ENCODE measurements at regions not wholly inside any gene's neighbourhood (a gene's known extent, or its start where the extent isn't known, plus 50 kb on each side); places are given as distances from the start of the nearest gene placed in this dataset.
"Not testable (repeated sequence)": the region's sequence is repeated elsewhere in the genome, so short reads cannot be mapped to it uniquely, and the experiment has no call there.

DNA sequence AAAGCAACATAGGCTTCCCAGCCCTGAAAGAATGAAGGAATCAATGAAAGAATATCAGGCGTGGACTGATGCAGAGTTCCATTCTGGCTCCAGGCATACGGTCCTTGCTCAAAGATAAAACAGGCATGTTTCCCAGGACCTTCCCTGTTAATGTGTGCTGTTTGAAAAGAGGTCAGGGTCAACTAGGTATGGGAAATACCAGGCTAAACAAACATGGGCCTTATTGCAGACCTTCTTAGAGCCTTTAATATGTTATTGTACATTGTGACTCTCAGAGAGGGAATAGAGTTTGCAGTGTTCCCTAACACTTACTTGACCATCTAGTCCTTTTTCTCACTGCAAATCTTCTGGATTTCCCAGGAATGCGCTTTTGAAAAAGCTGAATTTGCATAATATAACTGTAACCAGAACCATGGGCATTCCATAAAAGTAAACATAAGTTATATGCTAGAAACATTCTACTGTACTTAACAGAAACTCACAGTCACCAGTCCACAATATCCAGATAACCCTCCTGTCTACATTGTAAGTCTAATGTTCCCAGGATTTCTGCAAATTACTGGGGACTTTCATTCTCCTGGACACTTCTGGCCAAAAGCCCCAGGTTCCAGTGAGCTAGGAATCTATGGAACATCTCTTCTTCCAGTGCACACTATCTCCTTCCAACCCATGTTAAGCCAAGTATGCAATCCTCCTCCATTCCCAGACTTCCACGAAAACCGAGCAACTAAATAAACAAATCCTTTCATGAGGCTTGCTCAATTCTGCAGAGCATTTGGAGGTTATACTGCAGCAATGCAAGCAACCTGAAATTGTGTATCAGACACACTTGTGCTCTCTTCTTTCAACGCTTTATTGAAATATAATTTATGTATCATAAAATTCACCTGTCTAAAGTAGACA, 486.6 kb downstream of the SETD4 start:
- intact Hi-C loops (cut with DNase I) = no loop called here
- DNase-seq (ENCODE audit: low spot score) = no peak

GRCh38 chr21:35571910-35572309, 488.4 kb downstream of the SETD4 start:
- DNase-seq (ENCODE audit: low spot score) = no peak
- intact Hi-C loops (cut with DNase I) = no loop called here

- intact Hi-C loops (cut with DNase I) = loop anchor here (10.0 kb wide), 1 partner anchor 364 kb away; no protein-coding TSS in a partner anchor
- no peak for DNase-seq (ENCODE audit: low spot score)
Measured at GRCh38 chr21:35568643-35569042, 491.7 kb downstream of the SETD4 start.

DNA sequence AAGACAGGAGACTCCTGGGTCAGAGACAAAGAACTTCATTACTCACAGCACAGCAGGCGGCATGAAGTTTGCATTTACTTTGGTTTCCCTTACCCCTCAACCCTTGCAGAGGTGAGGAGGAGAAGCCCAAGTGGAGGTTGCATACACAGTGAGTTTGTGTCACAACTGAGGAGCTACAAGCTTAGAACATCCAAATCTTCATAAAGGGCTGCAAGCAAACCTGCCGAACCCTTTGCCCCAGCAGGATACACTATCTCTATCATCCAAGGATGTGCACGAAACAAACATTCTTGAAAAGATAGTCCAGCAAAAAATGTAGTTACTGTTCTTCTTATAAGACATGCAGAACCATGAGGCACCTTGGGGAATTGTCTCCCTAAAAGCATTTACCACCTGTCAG, 493.5 kb downstream of the SETD4 start:
- no peak for DNase-seq (ENCODE audit: low spot score)
- intact Hi-C loops (cut with DNase I) = loop anchor here (10.0 kb wide), 1 partner anchor 362 kb away; no protein-coding TSS in a partner anchor

GRCh38 chr21:35565204-35565611, 495.1 kb downstream of the SETD4 start:
- no peak for DNase-seq (ENCODE audit: low spot score)
- intact Hi-C loops (cut with DNase I) = loop anchor here (10.0 kb wide), 1 partner anchor 360 kb away; no protein-coding TSS in a partner anchor

GRCh38 chr21:35563885-35564451, 496.4 kb downstream of the SETD4 start:
- DNase-seq (ENCODE audit: low spot score) = peak; percentile 76
- intact Hi-C loops (cut with DNase I) = loop anchor here (5.0 to 10.0 kb wide), 2 partner anchors 137 to 359 kb away; no protein-coding TSS in a partner anchor

GRCh38 chr21:35562876-35563275, 497.4 kb downstream of the SETD4 start:
- no peak for DNase-seq (ENCODE audit: low spot score)
- intact Hi-C loops (cut with DNase I) = loop anchor here (5.0 to 10.0 kb wide), 2 partner anchors 136 to 358 kb away; no protein-coding TSS in a partner anchor

DNA sequence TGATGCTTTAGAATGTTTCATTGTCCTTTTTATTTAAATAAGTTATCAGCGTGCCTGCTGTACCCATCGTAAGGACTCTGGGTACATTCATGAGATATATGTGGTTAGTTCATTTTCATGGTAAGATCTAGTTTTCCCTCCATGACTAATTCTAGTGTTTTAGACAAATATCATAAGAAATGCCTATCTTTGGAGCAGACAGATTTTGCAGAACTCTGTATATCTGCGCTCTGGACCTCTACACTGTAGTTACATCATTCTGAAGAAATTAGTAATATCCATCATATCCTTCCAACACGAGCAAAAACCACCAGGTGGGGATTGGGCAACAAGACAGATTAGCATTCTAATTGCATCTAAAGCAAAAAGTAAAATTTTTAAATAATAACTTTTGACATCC, 499.2 kb downstream of the SETD4 start:
- intact Hi-C loops (cut with DNase I) = loop anchor here (5.0 to 10.0 kb wide), 2 partner anchors 134 to 356 kb away; no protein-coding TSS in a partner anchor

GRCh38 chr21:35559829-35560225, 500.5 kb downstream of the SETD4 start:
- no peak for DNase-seq (ENCODE audit: low spot score)
- intact Hi-C loops (cut with DNase I) = loop anchor here (5.0 to 10.0 kb wide), 2 partner anchors 133 to 355 kb away; no protein-coding TSS in a partner anchor

More for the DNA sequence above, 499.2 kb downstream of the SETD4 start:
- DNase-seq (ENCODE audit: low spot score) = no peak

GRCh38 chr21:35559128-35559828, 501.0 kb downstream of the SETD4 start:
- intact Hi-C loops (cut with DNase I) = no loop called here
- no peak for DNase-seq (ENCODE audit: low spot score)

DNA sequence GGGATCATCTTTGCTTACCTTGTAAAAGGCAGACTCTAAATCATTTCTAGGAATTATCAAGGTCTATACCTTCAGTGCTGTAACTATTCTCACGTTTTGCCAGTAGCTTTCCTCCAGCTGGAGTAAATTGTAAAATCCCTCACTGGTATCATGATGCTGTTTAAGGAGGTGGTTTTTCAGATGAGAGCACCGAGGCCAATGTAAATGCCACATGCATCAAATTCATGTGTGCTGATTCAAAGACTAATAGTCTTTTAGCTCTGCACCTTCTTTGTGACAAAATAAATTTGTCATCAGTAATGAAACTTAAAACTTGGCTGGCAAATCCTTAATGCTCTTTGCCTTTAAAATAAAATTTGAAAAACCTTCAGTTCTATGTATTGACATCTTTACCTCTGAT, 503.8 kb downstream of the SETD4 start:
- no peak for DNase-seq (ENCODE audit: low spot score)
- intact Hi-C loops (cut with DNase I) = no loop called here

GRCh38 chr21:35552483-35552882, 503.4 kb upstream of the RUNX1 start:
- intact Hi-C loops (cut with DNase I); DNase-seq (ENCODE audit: low spot score): not testable (repeated sequence)

- no peak for DNase-seq (ENCODE audit: low spot score)
- intact Hi-C loops (cut with DNase I) = no loop called here
Measured at GRCh38 chr21:35548904-35549615, 500.0 kb upstream of the RUNX1 start.

DNA sequence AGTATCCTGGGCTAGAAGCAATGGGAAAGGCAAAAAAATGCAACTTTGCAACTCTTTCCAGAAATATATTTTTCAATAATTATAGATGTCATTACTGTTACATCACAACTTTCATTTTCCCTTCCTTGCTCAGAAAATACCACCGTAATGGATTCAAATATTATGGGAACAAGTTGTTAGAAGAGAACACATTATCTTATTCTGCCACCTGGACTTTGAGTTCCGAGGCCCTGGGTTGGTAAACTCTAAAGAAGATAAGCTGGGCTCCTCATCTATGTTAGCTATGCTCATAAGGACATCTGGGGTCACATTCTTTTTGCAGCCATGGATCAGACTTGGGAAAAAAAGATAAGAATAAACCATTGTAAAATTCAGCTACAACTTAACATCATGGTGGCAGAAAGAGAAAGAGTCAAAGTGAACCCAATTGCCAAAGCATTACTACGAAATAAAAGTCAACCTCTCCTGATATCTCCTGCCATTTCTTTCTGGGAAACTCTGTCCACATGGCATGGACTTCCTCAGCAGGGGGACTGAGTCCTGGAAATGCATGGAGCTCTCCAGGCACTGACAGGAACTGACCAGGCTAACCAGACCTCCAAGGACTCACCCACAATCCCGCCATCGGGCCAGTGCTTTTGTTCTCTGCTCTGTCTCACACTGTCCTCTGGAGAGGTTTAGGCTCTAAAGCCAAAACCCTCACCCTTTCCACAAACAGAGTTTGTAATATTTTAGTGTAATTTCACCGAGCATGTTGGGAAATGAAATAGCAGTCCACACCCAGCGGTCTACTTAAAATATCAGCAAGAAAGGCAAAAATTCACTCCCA, 499.1 kb upstream of the RUNX1 start:
- intact Hi-C loops (cut with DNase I) = no loop called here
- no peak for DNase-seq (ENCODE audit: low spot score)

DNA sequence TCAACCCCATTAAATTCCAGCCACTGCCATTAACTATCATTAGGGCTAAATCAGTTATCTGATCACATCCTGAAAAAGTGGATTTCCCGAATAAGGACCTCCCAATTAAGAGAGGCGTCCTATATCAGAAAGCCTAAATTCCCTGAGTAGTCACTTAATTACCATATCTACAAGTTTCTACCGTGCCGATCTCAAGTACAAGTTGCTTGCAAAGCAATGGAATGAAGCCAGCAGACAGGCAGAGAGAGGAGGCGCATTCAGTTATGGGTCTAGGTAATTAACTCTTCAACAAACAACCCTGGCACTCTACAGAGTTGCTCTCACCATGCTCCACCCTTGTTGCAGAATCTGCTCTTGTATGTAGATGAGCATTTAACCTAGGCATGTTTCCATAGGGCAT, 494.6 kb upstream of the RUNX1 start:
- intact Hi-C loops (cut with DNase I) = no loop called here
- DNase-seq (ENCODE audit: low spot score) = no peak

GRCh38 chr21:35540950-35541638, 492.0 kb upstream of the RUNX1 start:
- intact Hi-C loops (cut with DNase I) = no loop called here
- no peak for DNase-seq (ENCODE audit: low spot score)

- no peak for DNase-seq (ENCODE audit: low spot score)
- intact Hi-C loops (cut with DNase I) = no loop called here
Measured at GRCh38 chr21:35538386-35538785, 489.3 kb upstream of the RUNX1 start.

DNA sequence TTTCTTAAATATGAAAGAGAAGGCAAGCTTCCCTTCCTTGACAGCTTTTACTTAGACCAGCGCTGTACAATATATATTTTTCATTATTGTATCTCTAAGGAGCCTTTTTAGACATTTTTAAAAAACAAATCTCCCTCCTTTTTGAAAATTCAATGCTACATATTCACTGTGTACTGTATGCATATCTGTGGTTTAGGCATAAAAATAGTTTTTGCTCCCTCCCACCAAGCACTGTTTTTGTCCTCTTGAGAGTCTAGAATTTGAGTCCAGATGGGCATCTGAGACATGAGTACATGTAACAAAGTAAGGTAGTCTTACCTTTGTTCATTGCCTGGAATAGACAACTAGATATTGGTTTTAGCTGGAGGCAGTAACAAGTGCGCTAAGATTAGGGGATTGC, 488.5 kb upstream of the RUNX1 start:
- no peak for DNase-seq (ENCODE audit: low spot score)
- intact Hi-C loops (cut with DNase I) = no loop called here

All from cardiac septum (tissue), 1 donor.